ENCODE measurements at regions not wholly inside any gene's neighbourhood (a gene's known extent, or its start where the extent isn't known, plus 50 kb on each side); places are given as distances from the start of the nearest gene placed in this dataset.

DNA sequence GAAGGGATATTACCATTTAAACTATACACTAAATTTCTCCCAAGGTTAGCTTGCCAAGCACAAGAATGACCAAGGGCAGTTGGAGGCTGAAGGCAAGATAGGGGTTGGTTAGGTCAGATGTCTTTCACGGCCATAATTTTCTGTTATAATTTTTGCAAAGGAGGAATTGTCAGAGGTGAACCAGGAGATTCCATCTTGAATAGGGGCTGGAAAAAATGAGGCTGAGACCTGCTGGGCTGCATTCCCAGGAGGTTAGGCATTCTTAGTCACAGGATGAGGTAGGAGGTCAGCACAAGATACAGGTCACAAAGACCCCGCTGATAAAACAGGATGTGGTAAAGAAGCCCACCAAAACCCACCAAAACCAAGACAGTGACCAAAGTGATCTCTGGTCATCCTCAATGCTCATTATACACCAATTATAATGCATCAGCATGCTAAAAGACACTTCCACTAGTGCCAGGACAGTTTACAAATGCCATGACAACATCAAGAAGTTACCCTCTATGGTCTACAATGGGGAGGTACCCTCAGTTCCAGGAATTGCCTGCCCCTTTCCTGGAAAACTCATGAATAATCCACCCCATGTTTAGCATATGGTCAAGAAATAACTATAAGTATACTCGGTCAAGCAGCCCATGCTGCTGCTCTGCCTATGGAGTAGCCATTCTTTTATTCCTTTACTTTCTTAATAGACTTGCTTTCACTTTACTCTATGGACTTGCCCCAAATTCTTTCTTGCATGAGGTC is 371.8 kb upstream of the SULF2 start:
- TF ChIP-seq, protein P1, sequence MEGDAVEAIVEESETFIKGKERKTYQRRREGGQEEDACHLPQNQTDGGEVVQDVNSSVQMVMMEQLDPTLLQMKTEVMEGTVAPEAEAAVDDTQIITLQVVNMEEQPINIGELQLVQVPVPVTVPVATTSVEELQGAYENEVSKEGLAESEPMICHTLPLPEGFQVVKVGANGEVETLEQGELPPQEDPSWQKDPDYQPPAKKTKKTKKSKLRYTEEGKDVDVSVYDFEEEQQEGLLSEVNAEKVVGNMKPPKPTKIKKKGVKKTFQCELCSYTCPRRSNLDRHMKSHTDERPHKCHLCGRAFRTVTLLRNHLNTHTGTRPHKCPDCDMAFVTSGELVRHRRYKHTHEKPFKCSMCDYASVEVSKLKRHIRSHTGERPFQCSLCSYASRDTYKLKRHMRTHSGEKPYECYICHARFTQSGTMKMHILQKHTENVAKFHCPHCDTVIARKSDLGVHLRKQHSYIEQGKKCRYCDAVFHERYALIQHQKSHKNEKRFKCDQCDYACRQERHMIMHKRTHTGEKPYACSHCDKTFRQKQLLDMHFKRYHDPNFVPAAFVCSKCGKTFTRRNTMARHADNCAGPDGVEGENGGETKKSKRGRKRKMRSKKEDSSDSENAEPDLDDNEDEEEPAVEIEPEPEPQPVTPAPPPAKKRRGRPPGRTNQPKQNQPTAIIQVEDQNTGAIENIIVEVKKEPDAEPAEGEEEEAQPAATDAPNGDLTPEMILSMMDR (IDR thresholded peaks at IDR 0.05; ENCODE audit: insufficient read depth, low read length): no peak
- no peak overlapping the region for H3K4me3 ChIP-seq (ENCODE audit: low read depth, low read length)
- DNase-seq (ENCODE audit: low read depth): no peak

DNA sequence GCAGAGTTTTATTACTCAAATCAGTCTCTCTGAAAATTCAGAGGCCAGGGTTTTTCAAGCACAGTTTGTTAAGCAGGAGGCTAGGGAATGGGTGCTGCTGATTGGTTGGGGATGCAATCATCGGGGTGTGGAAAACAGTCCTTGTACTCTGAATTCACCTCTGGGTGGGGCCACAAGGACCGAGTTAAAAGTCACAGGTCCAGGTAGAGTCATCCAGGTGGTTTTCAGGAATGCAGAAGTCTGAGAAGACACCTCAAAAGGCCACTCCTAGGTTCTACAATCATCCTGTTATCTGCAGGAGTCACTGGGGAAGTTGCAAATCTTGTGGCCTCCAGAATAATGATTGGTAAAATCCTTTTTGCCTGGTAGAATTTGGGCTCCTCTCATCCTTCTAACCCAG is 371.2 kb upstream of the SULF2 start:
- TF ChIP-seq, protein P1 (IDR thresholded peaks at IDR 0.05; ENCODE audit: insufficient read depth, low read length): no peak
- no peak overlapping the region for H3K4me3 ChIP-seq (ENCODE audit: low read depth, low read length)
- DNase-seq (ENCODE audit: low read depth): no peak

DNA sequence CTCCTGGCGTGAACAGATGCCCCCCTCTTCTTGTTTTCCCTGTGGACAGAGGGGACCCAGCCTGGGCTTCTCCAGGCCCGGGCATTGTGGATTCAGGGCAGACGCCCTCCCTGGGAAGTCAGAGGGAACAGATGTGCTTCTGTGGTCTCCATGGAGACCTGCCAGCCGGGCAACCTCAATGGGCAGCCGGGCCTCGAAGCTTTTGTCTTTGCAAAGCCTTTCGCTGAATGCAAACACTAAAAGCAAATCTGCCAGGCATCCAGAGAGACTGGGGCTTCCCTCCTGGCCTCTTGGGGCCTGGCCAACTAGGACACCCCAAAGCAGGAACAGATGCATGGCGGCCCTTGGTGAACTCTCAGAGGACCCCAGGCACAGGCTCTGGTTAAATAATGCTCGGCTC is 370.0 kb upstream of the SULF2 start:
- TF ChIP-seq, protein P1 (IDR thresholded peaks at IDR 0.05; ENCODE audit: insufficient read depth, low read length): no peak
- H3K4me3 ChIP-seq (ENCODE audit: low read depth, low read length): no peak overlapping the region
- DNase-seq (ENCODE audit: low read depth): no peak

DNA sequence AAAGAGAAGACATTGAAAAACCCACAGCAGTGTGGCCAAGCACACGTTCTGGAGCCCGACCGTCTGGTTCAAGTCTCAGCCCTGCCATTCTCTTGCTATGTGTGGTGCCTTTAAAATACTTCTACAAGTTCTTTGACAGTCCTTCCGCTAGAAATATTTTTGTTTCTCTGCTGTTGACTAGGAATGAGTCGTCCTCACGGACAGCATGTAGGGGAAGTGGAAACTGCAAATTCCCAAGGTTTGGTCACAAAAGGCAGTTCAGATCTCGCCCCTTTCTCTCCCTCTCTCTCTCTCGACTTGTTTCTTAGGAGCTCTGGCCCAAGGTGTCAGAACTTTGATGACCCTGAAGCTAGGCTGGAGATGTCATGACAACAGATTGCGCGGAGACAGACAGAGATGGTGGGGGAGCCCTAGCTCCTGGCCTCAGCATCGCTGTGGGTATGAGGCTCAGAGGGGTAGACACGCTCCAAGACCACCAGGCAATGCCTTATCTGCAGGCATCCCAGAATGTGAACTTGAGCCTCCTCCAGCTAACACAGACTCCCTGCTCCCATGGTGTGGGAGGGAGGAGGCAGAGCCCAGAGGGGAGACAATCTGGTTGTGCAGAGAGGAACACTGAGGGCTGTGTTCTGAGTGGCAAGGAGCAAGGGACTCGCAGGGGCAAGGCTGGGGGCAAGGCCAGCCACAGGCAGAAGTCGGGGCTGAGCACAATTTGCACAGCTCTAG is 368.9 kb upstream of the SULF2 start:
- TF ChIP-seq, protein P1 (IDR thresholded peaks at IDR 0.05; ENCODE audit: insufficient read depth, low read length): no peak
- no peak overlapping the region for H3K4me3 ChIP-seq (ENCODE audit: low read depth, low read length)
- DNase-seq (ENCODE audit: low read depth): no peak

DNA sequence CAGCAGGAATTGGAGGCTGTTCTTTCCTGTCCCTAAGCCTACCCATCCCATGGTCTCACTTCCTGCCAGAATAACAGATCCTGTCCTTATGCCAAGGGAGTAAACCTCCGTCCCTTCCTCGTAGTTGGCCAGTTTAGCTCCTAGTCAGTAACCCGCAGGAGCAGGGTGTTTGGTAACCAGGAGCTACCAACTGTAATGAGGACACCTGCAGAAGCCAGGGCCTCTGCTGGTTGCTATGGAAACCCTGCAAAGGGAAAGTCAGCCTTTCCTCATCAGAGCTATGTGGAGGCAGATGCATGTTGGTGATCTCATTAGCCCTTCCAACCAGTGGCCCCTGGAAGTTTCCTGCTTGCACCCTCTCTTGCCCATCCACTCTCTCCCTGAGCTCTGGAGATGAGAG is 368.2 kb upstream of the SULF2 start:
- no peak for DNase-seq (ENCODE audit: low read depth)

DNA sequence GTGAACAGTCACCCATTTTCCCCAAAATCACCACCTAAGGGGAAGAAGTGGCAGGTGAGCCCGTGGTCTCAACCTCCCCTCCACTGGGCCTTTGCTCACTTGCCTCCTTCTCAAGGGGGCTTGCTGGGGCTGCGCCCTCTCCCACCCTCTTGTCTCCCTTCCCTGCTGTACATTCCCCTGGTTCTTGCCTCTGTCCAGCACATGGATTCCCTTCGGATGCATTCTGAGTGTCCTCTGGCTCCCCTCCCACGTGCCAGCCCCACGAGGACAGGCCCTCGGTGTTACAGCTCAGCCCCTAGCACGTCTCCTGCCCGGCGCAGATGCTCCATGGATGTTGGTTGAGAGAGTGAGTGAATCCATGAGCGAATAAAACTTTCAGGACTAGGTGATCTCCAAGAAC is 367.8 kb upstream of the SULF2 start:
- TF ChIP-seq, protein P1 (IDR thresholded peaks at IDR 0.05; ENCODE audit: insufficient read depth, low read length): no peak
- no peak overlapping the region for H3K4me3 ChIP-seq (ENCODE audit: low read depth, low read length)
- no peak for DNase-seq (ENCODE audit: low read depth)

More for the DNA sequence above, 368.2 kb upstream of the SULF2 start:
- TF ChIP-seq, protein P1 (IDR thresholded peaks at IDR 0.05; ENCODE audit: insufficient read depth, low read length): no peak
- H3K4me3 ChIP-seq (ENCODE audit: low read depth, low read length): no peak overlapping the region
